Uterus (tissue), 3 donors: ENCODE measurements at regions not wholly inside any gene's neighbourhood (a gene's known extent, or its start where the extent isn't known, plus 50 kb on each side); places are given as distances from the start of the nearest gene placed in this dataset.

ENCODE experiments used
- DNase-seq, 2 donors: peaks; one replicate each; pipeline ENCODE4 v3.0.0-alpha.2; 2019 to 2020
- H3K27ac ChIP-seq, 2 donors: fragments of 200-600 bp; sonication (generic); 1 replicate in 1 of 2; 2 replicates in 1 of 2; pipeline ENCODE4 v1.5.1; 2016 to 2018
- H3K27me3 ChIP-seq, 2 donors: fragments of 200-600 bp; sonication (generic); one replicate each; pipeline ENCODE4 v1.5.1; 2018 to 2019; ENCODE audit warnings: control low read depth in 1 of 2
- H3K36me3 ChIP-seq, 2 donors: fragments of 200-600 bp; sonication (generic); one replicate each; pipeline ENCODE4 v1.5.1; 2019; ENCODE audit warnings: control low read depth in 1 of 2
- H3K4me1 ChIP-seq, 2 donors: fragments of 200-600 bp; sonication (generic); one replicate each; pipeline ENCODE4 v1.5.1; 2018 to 2019; ENCODE audit warnings: control low read depth in 1 of 2
- H3K4me3 ChIP-seq, 2 donors: fragments of 200-600 bp; sonication (generic); 1 replicate in 1 of 2; 2 replicates in 1 of 2; pipeline ENCODE4 v1.5.1; 2018 to 2019; ENCODE audit warnings: mild to moderate bottlenecking in 1 of 2
- H3K9me3 ChIP-seq, 2 donors: fragments of 200-600 bp; sonication (generic); one replicate each; pipeline ENCODE4 v1.5.1; 2019; ENCODE audit warnings: control low read depth in 1 of 2
- POLR2A ChIP-seq, 2 donors: fragments of 450-650 bp; IDR thresholded peaks; one replicate each; pipeline ENCODE4 v1.6.1; 2016; ENCODE audit warnings: antibody characterized with exemption in 2 of 2, mild to moderate bottlenecking in 1 of 2, moderate library complexity in 1 of 2
- intact Hi-C: fragments of 100-400 bp; cut with DNase I; formaldehyde crosslinking; loops from one replicate; pipeline ENCODE4 v1.15.1; 2023; ENCODE audit warnings: low total_unique reads
- TF ChIP-seq, protein P1 (sequence below), 4 experiments: fragments of 200-600 bp in 2 of 4; fragments of 450-650 bp in 2 of 4; sonication (generic) in 2 of 4; IDR thresholded peaks; one replicate each; pipeline ENCODE4 v1.5.1; 2016 to 2019; ENCODE audit warnings: antibody characterized with exemption in 4 of 4, mild to moderate bottlenecking in 2 of 4, moderate library complexity in 1 of 4
- donor health status: DM: yes; HTN: yes; CAD: no.

DNA sequence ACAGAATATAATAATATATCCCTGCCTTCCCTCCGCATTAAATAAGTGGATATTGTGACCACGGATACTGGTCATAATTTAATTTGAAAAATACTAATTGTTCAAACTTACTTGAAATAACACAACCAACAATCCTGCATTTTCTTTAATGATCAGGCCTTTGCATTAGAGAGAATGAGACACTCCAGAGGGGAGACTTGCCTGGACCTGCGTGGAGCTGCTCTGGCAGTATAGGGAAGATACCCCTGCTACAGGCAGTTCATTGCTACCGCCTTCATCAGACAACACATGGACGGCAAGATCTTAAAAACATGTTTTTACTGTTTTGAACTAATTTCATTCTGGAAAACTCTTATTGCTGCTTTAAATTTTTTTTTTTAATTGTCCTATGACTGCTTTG lies 211.0 kb upstream of the FAR2 start:
- H3K27me3 ChIP-seq: no peaks in the 10 kb centered on the region
- intact Hi-C loops: no loop called here
- H3K27ac ChIP-seq: no peak overlapping the region
- no peaks in the 10 kb centered on the region for H3K4me1 ChIP-seq
- no peaks in the 10 kb centered on the region for H3K9me3 ChIP-seq
- TF ChIP-seq, protein P1, sequence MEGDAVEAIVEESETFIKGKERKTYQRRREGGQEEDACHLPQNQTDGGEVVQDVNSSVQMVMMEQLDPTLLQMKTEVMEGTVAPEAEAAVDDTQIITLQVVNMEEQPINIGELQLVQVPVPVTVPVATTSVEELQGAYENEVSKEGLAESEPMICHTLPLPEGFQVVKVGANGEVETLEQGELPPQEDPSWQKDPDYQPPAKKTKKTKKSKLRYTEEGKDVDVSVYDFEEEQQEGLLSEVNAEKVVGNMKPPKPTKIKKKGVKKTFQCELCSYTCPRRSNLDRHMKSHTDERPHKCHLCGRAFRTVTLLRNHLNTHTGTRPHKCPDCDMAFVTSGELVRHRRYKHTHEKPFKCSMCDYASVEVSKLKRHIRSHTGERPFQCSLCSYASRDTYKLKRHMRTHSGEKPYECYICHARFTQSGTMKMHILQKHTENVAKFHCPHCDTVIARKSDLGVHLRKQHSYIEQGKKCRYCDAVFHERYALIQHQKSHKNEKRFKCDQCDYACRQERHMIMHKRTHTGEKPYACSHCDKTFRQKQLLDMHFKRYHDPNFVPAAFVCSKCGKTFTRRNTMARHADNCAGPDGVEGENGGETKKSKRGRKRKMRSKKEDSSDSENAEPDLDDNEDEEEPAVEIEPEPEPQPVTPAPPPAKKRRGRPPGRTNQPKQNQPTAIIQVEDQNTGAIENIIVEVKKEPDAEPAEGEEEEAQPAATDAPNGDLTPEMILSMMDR (IDR thresholded peaks at IDR 0.05): no peak
- TF ChIP-seq POLR2A (IDR thresholded peaks at IDR 0.05): no peak
- H3K36me3 ChIP-seq: no peaks in the 10 kb centered on the region
- no peak overlapping the region for H3K4me3 ChIP-seq
- DNase-seq: no peak

DNA sequence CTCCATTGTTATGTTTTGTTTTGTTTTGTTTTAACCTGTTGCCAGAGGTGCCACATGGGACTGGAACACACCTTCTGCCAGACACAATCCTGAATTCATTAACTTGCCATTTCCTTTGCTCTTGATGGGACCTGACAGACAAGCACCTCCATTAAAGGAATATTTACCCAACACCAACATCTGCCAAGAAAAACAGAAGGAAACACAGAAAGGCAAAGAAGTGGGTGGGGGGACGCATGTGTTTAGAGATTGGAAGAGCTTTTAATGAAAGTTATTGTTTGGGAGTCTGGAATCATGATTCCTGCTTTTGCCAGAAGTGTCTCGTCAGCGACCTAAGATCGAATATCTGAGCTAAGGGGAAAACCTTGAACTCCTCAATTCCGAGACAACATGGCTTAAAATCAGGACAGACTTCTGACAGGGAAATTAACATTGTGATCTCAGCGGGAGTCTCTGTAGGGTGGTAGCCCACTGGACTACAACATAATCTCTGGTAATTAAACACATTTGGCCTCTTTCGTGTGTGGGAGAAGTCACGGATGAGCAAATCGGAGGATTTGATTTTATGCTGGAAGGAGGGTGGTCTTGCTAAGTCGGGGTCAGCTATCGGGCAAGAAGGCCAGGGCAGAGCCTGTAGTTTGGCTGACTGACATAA lies 210.4 kb upstream of the FAR2 start:
- intact Hi-C loops: no loop called here
- H3K27ac ChIP-seq: peak overlapping the region in 1 of 2 donors; percentile 34
- no peak overlapping the region for H3K4me3 ChIP-seq
- no peaks in the 10 kb centered on the region for H3K36me3 ChIP-seq
- H3K9me3 ChIP-seq: no peaks in the 10 kb centered on the region
- TF ChIP-seq, protein P1 (IDR thresholded peaks at IDR 0.05): no peak
- no peak for TF ChIP-seq POLR2A (IDR thresholded peaks at IDR 0.05)
- no peak for DNase-seq
- no peaks in the 10 kb centered on the region for H3K27me3 ChIP-seq
- H3K4me1 ChIP-seq: no peaks in the 10 kb centered on the region

DNA sequence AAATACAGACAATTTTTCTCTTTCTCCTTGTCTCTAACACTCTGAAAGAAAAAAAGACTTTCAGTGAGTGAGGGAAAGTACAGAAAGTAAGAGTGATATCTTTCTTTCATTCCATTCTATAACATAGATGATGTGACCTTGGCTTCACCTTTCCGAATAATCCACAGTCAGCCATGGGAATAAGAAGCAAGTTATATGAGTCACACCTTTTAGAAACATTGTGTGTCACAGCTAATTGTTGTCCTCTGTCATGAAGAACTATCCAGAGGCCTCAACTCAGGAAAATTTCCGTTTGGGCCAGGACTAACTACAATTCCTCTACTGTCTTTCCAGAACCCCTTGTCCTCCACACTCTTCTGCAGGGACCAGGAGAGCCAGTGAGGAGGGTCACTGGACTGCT lies 209.7 kb upstream of the FAR2 start:
- TF ChIP-seq POLR2A (IDR thresholded peaks at IDR 0.05): no peak
- TF ChIP-seq, protein P1 (IDR thresholded peaks at IDR 0.05): no peak
- H3K27me3 ChIP-seq: no peaks in the 10 kb centered on the region
- no peak overlapping the region for H3K4me3 ChIP-seq
- no peaks in the 10 kb centered on the region for H3K9me3 ChIP-seq
- no peak for DNase-seq
- intact Hi-C loops: no loop called here
- no peaks in the 10 kb centered on the region for H3K4me1 ChIP-seq
- H3K27ac ChIP-seq: peak overlapping the region in 1 of 2 donors; percentile 34
- H3K36me3 ChIP-seq: no peaks in the 10 kb centered on the region

DNA sequence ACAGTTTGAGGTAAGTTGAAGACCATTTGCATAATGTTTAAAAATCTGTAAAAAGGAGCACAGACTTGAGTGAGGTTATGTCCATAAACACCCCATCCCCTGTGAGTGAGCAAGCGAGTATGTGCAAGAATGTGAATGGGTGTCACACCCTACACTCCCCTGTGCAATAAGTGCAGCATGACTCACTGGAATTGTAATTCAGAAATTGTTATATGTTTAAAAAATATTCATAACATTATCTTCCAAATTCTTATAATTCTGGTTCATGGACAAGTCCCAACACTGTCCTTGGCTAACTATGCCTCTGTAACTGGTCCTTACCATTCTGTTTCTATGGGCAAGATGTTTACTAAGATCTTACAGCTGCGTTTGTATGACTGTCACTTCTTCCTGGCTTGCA lies 207.8 kb upstream of the FAR2 start:
- TF ChIP-seq POLR2A (IDR thresholded peaks at IDR 0.05): no peak
- TF ChIP-seq, protein P1 (IDR thresholded peaks at IDR 0.05): no peak
- no peak for DNase-seq
- intact Hi-C loops: no loop called here

DNA sequence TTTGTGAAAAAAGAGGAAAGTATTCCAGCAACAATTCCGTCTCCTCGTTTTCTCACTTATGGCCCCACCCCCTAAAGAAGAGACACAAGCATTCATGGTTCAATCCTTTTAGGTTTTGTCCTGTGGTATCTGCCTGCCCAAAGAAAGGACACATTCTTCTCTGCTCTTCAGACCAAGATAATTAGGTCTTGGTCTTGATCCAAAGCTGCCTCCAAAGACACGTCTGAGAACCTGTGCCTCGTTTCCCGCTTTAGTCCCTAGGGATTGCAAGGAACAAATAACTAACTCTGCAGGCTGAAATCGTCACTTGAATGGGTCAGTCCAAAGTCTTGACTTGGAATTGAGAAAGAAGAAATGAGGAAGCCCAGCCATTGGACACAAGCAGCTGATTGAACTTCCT lies 202.7 kb upstream of the FAR2 start:
- no peak overlapping the region for H3K27ac ChIP-seq
- H3K27me3 ChIP-seq: no peaks in the 10 kb centered on the region
- intact Hi-C loops: no loop called here
- no peaks in the 10 kb centered on the region for H3K9me3 ChIP-seq
- DNase-seq: no peak
- H3K4me3 ChIP-seq: no peak overlapping the region
- TF ChIP-seq POLR2A (IDR thresholded peaks at IDR 0.05): no peak
- no peaks in the 10 kb centered on the region for H3K36me3 ChIP-seq
- H3K4me1 ChIP-seq: no peaks in the 10 kb centered on the region

More for the DNA sequence above, 207.8 kb upstream of the FAR2 start:
- Histone ChIP-seq H3K27ac (no peak overlapping the region), H3K4me3 (no peak overlapping the region), H3K36me3 (no peaks in the 10 kb centered on the region), H3K9me3 (no peaks in the 10 kb centered on the region), H3K27me3 (no peaks in the 10 kb centered on the region), H3K4me1 (no peaks in the 10 kb centered on the region)

DNA sequence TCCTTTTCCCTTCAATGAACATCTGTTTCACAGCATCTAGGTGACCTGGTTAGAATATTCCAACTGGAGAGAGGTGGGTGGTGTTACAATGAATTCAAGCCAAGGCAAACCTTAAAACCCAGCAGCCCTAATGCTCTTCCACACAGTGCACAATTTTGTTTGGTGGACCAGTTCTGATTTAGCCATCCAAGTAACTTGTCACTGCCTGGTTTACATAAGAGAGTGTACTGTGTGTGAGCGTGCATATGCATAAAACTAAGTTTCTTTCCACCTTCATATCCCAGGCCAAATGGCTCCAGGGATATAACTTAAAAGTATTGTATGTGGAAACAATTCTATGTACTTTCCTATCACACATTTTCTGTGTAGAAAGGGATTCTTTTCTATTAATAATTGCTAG lies 200.4 kb upstream of the FAR2 start:
- no peak for TF ChIP-seq POLR2A (IDR thresholded peaks at IDR 0.05)
- TF ChIP-seq, protein P1 (IDR thresholded peaks at IDR 0.05): no peak
- Histone ChIP-seq H3K27me3 (no peaks in the 10 kb centered on the region), H3K27ac (no peak overlapping the region), H3K4me1 (no peaks in the 10 kb centered on the region), H3K4me3 (no peak overlapping the region), H3K36me3 (no peaks in the 10 kb centered on the region), H3K9me3 (no peaks in the 10 kb centered on the region)
- intact Hi-C loops: no loop called here
- no peak for DNase-seq
